PC-9 (cell line): ENCODE measurements at regions not wholly inside any gene's neighbourhood (a gene's known extent, or its start where the extent isn't known, plus 50 kb on each side); places are given as distances from the start of the nearest gene placed in this dataset.
"Not testable (repeated sequence)": the region's sequence is repeated elsewhere in the genome, so short reads cannot be mapped to it uniquely, and the experiment has no call there.

Source experiments
- EZH2 ChIP-seq: fragments of 200-600 bp; sonication (generic); IDR thresholded peaks from 2 replicates; pipeline ENCODE4 v1.8.0; 2017; ENCODE audit warnings: antibody characterized with exemption, low read depth
- TF ChIP-seq, protein P1 (sequence below): fragments of 200-600 bp; sonication (generic); conservative IDR thresholded peaks from 2 replicates; pipeline ENCODE4 v1.6.1; 2017; ENCODE audit warnings: mixed run types, antibody characterized with exemption, mild to moderate bottlenecking, moderate library complexity

DNA sequence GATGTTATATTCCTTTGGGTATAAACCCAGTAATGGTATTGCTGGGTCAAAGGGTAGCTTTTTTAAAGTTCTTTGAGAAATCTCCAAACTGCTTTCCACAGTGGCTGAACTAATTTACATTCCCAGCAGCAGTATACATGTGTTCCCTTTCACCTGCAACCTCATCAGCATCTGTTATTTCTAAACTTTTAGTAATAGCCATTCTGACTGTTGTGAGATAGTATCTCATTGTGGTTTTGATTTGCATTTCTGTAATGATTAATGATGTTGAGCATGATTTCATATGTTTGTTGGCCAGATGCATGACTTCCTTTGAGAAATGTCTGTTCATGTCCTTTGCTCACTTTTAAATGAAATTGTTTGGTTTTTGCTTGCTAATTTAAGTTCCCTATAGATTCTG is 553.1 kb downstream of the SLCO4C1 start:
- TF ChIP-seq, protein P1, sequence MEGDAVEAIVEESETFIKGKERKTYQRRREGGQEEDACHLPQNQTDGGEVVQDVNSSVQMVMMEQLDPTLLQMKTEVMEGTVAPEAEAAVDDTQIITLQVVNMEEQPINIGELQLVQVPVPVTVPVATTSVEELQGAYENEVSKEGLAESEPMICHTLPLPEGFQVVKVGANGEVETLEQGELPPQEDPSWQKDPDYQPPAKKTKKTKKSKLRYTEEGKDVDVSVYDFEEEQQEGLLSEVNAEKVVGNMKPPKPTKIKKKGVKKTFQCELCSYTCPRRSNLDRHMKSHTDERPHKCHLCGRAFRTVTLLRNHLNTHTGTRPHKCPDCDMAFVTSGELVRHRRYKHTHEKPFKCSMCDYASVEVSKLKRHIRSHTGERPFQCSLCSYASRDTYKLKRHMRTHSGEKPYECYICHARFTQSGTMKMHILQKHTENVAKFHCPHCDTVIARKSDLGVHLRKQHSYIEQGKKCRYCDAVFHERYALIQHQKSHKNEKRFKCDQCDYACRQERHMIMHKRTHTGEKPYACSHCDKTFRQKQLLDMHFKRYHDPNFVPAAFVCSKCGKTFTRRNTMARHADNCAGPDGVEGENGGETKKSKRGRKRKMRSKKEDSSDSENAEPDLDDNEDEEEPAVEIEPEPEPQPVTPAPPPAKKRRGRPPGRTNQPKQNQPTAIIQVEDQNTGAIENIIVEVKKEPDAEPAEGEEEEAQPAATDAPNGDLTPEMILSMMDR: not testable (repeated sequence)
- TF ChIP-seq EZH2: not testable (repeated sequence)
